ENCODE measurements at regions not wholly inside any gene's neighbourhood (a gene's known extent, or its start where the extent isn't known, plus 50 kb on each side); places are given as distances from the start of the nearest gene placed in this dataset.

DNA sequence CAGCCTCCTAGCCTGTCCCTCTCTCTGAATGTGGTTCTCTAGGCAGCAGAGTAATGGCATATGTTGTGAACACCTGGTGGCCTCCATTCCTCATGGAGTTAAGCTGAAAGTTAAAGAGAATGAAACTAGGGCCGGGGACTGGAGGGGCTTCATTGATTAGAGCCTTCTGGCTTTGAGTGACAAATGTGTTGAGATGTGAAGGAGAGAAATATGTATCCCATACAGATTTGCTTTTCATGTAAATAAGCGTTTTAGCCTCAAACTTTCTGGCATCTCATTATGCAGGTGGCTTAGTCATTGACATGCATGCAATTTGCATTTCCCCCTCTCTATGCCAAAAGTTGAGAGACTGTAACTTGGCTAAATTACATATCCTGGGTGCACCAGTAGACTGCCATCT is 537.7 kb upstream of the EEF2KMT start:
- ATAC-seq: no peak
- no peak for TF ChIP-seq ZC3H10 (CRISPR knock-in tag; IDR thresholded peaks at IDR 0.05)
- TF ChIP-seq, protein P1, sequence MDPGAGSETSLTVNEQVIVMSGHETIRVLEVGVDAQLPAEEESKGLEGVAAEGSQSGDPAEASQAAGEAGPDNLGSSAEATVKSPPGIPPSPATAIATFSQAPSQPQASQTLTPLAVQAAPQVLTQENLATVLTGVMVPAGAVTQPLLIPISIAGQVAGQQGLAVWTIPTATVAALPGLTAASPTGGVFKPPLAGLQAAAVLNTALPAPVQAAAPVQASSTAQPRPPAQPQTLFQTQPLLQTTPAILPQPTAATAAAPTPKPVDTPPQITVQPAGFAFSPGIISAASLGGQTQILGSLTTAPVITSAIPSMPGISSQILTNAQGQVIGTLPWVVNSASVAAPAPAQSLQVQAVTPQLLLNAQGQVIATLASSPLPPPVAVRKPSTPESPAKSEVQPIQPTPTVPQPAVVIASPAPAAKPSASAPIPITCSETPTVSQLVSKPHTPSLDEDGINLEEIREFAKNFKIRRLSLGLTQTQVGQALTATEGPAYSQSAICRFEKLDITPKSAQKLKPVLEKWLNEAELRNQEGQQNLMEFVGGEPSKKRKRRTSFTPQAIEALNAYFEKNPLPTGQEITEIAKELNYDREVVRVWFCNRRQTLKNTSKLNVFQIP (CRISPR knock-in tag; IDR thresholded peaks at IDR 0.05; ENCODE audit: borderline replicate concordance, low read depth): no peak
- TF ChIP-seq CSDC2 (CRISPR knock-in tag; IDR thresholded peaks at IDR 0.05): no peak

DNA sequence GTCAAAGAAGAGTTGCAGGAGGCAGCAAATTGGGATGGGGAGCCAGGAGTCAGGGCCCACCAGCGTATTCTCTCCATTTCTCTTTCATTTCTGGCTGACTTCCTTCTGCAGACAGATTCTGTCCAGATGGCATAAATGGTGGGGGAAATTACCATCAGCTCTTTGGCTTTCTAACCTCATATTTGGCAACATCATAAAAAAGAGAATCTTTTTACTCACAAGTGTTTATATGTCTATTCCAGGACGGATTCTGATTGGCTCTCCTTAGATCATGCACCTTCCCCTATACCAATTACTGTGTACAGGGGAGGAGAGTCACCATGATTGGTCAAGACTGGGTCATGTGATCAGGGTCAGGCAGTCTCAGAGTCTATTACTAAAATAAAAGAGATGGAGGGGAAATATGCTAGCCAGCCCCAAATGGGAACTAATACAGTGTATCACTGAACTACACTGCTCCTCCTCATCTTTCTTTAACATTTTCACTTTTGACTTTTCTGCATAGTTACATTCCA is 537.1 kb upstream of the EEF2KMT start:
- ATAC-seq: no peak
- TF ChIP-seq GLIS3 (CRISPR knock-in tag; IDR thresholded peaks at IDR 0.05) (no peak), PPARA (CRISPR knock-in tag; IDR thresholded peaks at IDR 0.05; ENCODE audit: borderline replicate concordance) (no peak), ZFP3 (CRISPR knock-in tag; IDR thresholded peaks at IDR 0.05) (no peak), ARNTL (CRISPR knock-in tag; IDR thresholded peaks at IDR 0.05; ENCODE audit: borderline replicate concordance, low read depth) (no peak), ZNF70 (CRISPR knock-in tag; IDR thresholded peaks at IDR 0.05) (no peak), ZNF8 (CRISPR knock-in tag; IDR thresholded peaks at IDR 0.05) (no peak), SNAI2 (CRISPR knock-in tag; IDR thresholded peaks at IDR 0.05) (no peak), ESRRG (CRISPR knock-in tag; IDR thresholded peaks at IDR 0.05) (no peak)
- TF ChIP-seq, protein P2, sequence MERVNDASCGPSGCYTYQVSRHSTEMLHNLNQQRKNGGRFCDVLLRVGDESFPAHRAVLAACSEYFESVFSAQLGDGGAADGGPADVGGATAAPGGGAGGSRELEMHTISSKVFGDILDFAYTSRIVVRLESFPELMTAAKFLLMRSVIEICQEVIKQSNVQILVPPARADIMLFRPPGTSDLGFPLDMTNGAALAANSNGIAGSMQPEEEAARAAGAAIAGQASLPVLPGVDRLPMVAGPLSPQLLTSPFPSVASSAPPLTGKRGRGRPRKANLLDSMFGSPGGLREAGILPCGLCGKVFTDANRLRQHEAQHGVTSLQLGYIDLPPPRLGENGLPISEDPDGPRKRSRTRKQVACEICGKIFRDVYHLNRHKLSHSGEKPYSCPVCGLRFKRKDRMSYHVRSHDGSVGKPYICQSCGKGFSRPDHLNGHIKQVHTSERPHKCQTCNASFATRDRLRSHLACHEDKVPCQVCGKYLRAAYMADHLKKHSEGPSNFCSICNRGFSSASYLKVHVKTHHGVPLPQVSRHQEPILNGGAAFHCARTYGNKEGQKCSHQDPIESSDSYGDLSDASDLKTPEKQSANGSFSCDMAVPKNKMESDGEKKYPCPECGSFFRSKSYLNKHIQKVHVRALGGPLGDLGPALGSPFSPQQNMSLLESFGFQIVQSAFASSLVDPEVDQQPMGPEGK (CRISPR knock-in tag; IDR thresholded peaks at IDR 0.05; ENCODE audit: borderline replicate concordance): no peak

DNA sequence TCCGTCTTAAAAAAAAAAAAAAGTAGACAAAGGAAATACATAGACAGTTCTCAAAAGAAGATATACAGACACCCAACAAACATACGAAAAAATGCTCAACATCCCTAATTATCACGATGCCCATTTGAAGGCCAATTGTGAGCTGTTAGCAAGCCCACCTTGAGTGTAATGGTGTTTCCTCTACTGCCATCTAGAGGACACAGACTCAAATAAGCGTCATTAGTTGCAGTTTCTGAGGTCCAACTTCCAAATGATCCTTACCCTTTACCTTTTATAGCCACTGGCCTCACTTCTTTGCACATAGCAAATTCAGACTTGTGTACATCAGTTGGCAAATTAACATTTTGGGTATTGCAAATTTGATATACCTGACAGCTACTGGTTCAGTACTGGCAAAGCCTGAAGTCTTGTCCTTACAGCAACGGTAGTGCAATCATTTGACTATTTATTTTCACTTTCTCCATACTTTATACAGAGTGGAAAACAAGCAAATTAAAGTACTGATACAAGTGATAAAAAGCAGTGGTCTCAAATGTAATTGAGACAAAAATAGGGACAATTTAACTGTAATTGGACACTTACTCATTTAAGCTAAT is 536.3 kb upstream of the EEF2KMT start:
- ATAC-seq: no peak
- no peak for TF ChIP-seq ZC3H10 (CRISPR knock-in tag; IDR thresholded peaks at IDR 0.05)

DNA sequence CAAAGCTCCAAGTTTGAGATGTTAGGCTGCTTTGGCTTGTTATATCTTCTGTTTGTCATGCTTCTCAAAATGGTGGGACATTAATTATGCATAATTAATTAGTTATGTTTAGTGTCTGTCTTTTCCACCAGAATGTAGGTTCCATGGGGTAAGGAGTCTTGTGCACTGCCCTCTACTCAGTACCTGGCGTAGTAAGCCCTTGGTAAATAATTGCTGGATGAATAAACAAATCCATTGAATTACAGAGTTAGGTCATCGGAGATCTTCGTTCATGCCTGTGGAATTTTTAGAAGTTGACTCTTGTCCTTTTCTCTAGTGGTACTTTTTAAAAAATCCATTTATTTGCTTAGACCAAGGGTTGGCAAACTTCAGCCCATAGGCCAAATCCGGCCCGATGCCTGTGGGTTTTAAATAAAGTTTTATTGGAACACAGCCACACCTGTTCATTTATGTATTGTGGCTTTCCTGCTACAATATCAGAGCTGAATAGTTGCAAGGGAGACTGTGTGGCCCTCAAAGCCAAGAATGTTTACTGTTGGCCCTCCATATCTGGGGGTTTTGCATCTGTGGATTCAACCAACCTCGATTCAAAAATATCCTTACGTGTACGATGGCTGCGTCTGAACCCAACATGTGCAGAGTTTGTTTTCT is 524.8 kb upstream of the EEF2KMT start:
- ATAC-seq: no peak

More for the DNA sequence above, 524.8 kb upstream of the EEF2KMT start:
- no peak for TF ChIP-seq ESRRG (CRISPR knock-in tag; IDR thresholded peaks at IDR 0.05)
- TF ChIP-seq ZNF565 (CRISPR knock-in tag; conservative IDR thresholded peaks at IDR 0.05; ENCODE audit: low read depth): no peak
- TF ChIP-seq, protein P3, sequence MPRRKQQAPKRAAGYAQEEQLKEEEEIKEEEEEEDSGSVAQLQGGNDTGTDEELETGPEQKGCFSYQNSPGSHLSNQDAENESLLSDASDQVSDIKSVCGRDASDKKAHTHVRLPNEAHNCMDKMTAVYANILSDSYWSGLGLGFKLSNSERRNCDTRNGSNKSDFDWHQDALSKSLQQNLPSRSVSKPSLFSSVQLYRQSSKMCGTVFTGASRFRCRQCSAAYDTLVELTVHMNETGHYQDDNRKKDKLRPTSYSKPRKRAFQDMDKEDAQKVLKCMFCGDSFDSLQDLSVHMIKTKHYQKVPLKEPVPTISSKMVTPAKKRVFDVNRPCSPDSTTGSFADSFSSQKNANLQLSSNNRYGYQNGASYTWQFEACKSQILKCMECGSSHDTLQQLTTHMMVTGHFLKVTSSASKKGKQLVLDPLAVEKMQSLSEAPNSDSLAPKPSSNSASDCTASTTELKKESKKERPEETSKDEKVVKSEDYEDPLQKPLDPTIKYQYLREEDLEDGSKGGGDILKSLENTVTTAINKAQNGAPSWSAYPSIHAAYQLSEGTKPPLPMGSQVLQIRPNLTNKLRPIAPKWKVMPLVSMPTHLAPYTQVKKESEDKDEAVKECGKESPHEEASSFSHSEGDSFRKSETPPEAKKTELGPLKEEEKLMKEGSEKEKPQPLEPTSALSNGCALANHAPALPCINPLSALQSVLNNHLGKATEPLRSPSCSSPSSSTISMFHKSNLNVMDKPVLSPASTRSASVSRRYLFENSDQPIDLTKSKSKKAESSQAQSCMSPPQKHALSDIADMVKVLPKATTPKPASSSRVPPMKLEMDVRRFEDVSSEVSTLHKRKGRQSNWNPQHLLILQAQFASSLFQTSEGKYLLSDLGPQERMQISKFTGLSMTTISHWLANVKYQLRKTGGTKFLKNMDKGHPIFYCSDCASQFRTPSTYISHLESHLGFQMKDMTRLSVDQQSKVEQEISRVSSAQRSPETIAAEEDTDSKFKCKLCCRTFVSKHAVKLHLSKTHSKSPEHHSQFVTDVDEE (CRISPR knock-in tag; IDR thresholded peaks at IDR 0.05): no peak
- TF ChIP-seq, protein P1 (CRISPR knock-in tag; IDR thresholded peaks at IDR 0.05; ENCODE audit: borderline replicate concordance, low read depth): no peak
- no peak for TF ChIP-seq GLIS3 (CRISPR knock-in tag; IDR thresholded peaks at IDR 0.05)
- TF ChIP-seq ZFP30 (CRISPR knock-in tag; IDR thresholded peaks at IDR 0.05): no peak
- TF ChIP-seq, protein P2 (CRISPR knock-in tag; IDR thresholded peaks at IDR 0.05; ENCODE audit: borderline replicate concordance): no peak
- no peak for TF ChIP-seq CSDC2 (CRISPR knock-in tag; IDR thresholded peaks at IDR 0.05)
- no peak for TF ChIP-seq ARNTL (CRISPR knock-in tag; IDR thresholded peaks at IDR 0.05; ENCODE audit: borderline replicate concordance, low read depth)
- no peak for TF ChIP-seq ZNF8 (CRISPR knock-in tag; IDR thresholded peaks at IDR 0.05)
- no peak for TF ChIP-seq TOX (CRISPR knock-in tag; IDR thresholded peaks at IDR 0.05; ENCODE audit: borderline replicate concordance)
- TF ChIP-seq, protein P4, sequence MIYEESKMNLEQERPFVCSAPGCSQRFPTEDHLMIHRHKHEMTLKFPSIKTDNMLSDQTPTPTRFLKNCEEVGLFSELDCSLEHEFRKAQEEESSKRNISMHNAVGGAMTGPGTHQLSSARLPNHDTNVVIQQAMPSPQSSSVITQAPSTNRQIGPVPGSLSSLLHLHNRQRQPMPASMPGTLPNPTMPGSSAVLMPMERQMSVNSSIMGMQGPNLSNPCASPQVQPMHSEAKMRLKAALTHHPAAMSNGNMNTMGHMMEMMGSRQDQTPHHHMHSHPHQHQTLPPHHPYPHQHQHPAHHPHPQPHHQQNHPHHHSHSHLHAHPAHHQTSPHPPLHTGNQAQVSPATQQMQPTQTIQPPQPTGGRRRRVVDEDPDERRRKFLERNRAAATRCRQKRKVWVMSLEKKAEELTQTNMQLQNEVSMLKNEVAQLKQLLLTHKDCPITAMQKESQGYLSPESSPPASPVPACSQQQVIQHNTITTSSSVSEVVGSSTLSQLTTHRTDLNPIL (CRISPR knock-in tag; IDR thresholded peaks at IDR 0.05; ENCODE audit: low read depth): no peak
- TF ChIP-seq SNAI2 (CRISPR knock-in tag; IDR thresholded peaks at IDR 0.05): no peak
- TF ChIP-seq ZFP3 (CRISPR knock-in tag; IDR thresholded peaks at IDR 0.05): no peak
- no peak for TF ChIP-seq OSR1 (CRISPR knock-in tag; IDR thresholded peaks at IDR 0.05)
- TF ChIP-seq PPARA (CRISPR knock-in tag; IDR thresholded peaks at IDR 0.05; ENCODE audit: borderline replicate concordance): no peak
- TF ChIP-seq ZNF70 (CRISPR knock-in tag; IDR thresholded peaks at IDR 0.05): no peak

Data from SK-N-SH treated with all-trans-retinoic acid at 6 μM for 48 hours (cell line).